Ovary (tissue), 7 donors: ENCODE measurements at regions not wholly inside any gene's neighbourhood (a gene's known extent, or its start where the extent isn't known, plus 50 kb on each side); places are given as distances from the start of the nearest gene placed in this dataset.

ENCODE experiments used
- DNase-seq, 5 donors: peaks; one replicate each; pipeline ENCODE4 v3.0.0-alpha.2; 2019 to 2020
- H3K27ac ChIP-seq, 2 donors: fragments of 200-600 bp; one replicate each; pipeline versions ENCODE4 v1.5.1 to v1.8.0; 2019 to 2022
- H3K27me3 ChIP-seq: fragments of 200-600 bp; one replicate; pipeline ENCODE4 v1.8.0; 2022
- H3K36me3 ChIP-seq: fragments of 200-600 bp; sonication (generic); one replicate; pipeline ENCODE4 v1.5.1; 2019
- H3K4me1 ChIP-seq: one replicate; pipeline ENCODE4 v1.8.1; 2013; ENCODE audit warnings: mild to moderate bottlenecking, moderate library complexity; ENCODE audit not compliant: insufficient read depth
- H3K4me3 ChIP-seq: fragments of 200-600 bp; sonication (generic); one replicate; pipeline ENCODE4 v1.5.1; 2017
- H3K9me3 ChIP-seq, 2 donors: fragments of 200-600 bp in 1 of 2; sonication (generic) in 1 of 2; one replicate each; pipeline versions ENCODE4 v1.5.1 to v1.8.1; 2013 to 2019; ENCODE audit warnings: mild to moderate bottlenecking in 1 of 2, moderate library complexity in 1 of 2
- CTCF ChIP-seq, 3 donors: fragments of 450-650 bp in 2 of 3; fragments of 200-600 bp in 1 of 3; IDR thresholded peaks; one replicate each; pipeline versions ENCODE4 v1.5.1 to v1.8.0; 2016 to 2022; ENCODE audit warnings: antibody characterized with exemption in 3 of 3, mild to moderate bottlenecking in 1 of 3
- EP300 ChIP-seq: sonication (generic); formaldehyde crosslinking; IDR thresholded peaks from one replicate; pipeline ENCODE4 v1.6.1; 2017; ENCODE audit warnings: antibody characterized with exemption
- POLR2A ChIP-seq: fragments of 450-650 bp; IDR thresholded peaks from one replicate; pipeline ENCODE4 v1.6.1; 2017; ENCODE audit warnings: antibody characterized with exemption, mild to moderate bottlenecking, moderate library complexity
- WGBS, 3 donors: extraction: QIAGEN DNeasy Blood & Tissue Kit in 1 of 3; methylation state at CpG; one replicate each; pipeline versions ENCODE4 v1.1.5 to v1.1.7; 2013 to 2017; 5-methylcytosine and 5-hydroxymethylcytosine counted together
- intact Hi-C, 4 donors: fragments of 100-400 bp; cut with DNase I; formaldehyde crosslinking; loops; one replicate each; pipeline versions ENCODE4 v1.11.0 to v1.15.1; 2022 to 2023
- donor health status: DM: no; HTN: no; CAD: no; lungs with moderate emphysema.
- donor health status: DM: no; HTN: no; CAD: no.
- donor health status: Bipolar disorder and iron deficiency.
- donor health status: DM: no; HTN: no; CAD: no.
- donor health status: DM: yes; HTN: yes; CAD: no.

GRCh38 chrX:10032147-10032546, 65.0 kb downstream of the CLDN34 start:
- TF ChIP-seq POLR2A, result no peak
- TF ChIP-seq EP300, result no peak
- TF ChIP-seq CTCF (IDR thresholded peaks at IDR 0.05), result no peak
- WGBS, 3 donors, result 73 to 76% (median 75%) methylated on average over 4 of the region's 4 CpGs
- intact Hi-C loops, result no loop called here

GRCh38 chrX:10033375-10034007, 66.3 kb downstream of the CLDN34 start:
- peak overlapping the region in 1 of 2 donors; percentile 30 for H3K27ac ChIP-seq
- DNase-seq, result no peak

More at GRCh38 chrX:10032147-10032546, 65.0 kb downstream of the CLDN34 start:
- Histone ChIP-seq H3K27me3 (no peaks in the 10 kb centered on the region), H3K36me3 (no peaks in the 10 kb centered on the region), H3K4me3 (no peak overlapping the region), H3K9me3 (no peaks in the 10 kb centered on the region), H3K27ac (no peak overlapping the region), H3K4me1 (peaks cover 2% of the 10 kb centered on the region)
- DNase-seq, result no peak

GRCh38 chrX:10034740-10035260, 67.6 kb downstream of the CLDN34 start:
- Histone ChIP-seq H3K9me3 (no peaks in the 10 kb centered on the region), H3K4me1 (peaks cover 4% of the 10 kb centered on the region), H3K27ac (no peak overlapping the region), H3K36me3 (no peaks in the 10 kb centered on the region), H3K4me3 (no peak overlapping the region), H3K27me3 (no peaks in the 10 kb centered on the region)
- DNase-seq, result no peak
- TF ChIP-seq CTCF (IDR thresholded peaks at IDR 0.05), result no peak
- no peak for TF ChIP-seq POLR2A
- 86 to 90% (median 88%) methylated on average over 8 of the region's 8 CpGs for WGBS, 3 donors
- intact Hi-C loops, result no loop called here

More at GRCh38 chrX:10033375-10034007, 66.3 kb downstream of the CLDN34 start:
- H3K4me3 ChIP-seq, result no peak overlapping the region
- no peaks in the 10 kb centered on the region for H3K9me3 ChIP-seq
- TF ChIP-seq CTCF (IDR thresholded peaks at IDR 0.05) (no peak), EP300 (no peak), POLR2A (no peak)
- H3K4me1 ChIP-seq, result peaks cover 2% of the 10 kb centered on the region
- WGBS, 3 donors, result 43 to 60% (median 48%) methylated on average over 7 of the region's 7 CpGs
- intact Hi-C loops, result no loop called here
- no peaks in the 10 kb centered on the region for H3K36me3 ChIP-seq
- no peaks in the 10 kb centered on the region for H3K27me3 ChIP-seq

DNA sequence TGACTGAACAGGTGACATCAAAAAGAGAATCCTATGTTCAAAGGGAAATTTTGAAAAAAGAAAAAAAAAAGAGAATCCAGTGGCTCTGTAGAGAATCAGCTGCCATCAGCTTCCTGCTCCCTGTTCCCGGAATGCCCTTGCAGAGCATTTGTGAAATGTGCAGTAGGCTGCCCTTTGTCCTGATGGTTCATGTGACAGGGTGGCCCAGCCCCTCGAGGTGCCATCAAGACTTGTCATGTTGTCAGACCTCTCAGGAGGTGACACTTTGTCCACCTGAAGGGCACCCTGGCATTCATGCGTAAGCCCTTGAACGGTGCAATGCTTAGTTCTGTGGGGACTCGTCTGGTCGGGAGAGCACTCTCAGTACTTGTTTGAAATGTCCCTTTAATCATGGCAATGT, 71.4 kb downstream of the CLDN34 start:
- H3K4me1 ChIP-seq, result peaks cover 2% of the 10 kb centered on the region
- intact Hi-C loops, result no loop called here
- H3K27ac ChIP-seq, result no peak overlapping the region
- no peak for DNase-seq
- no peaks in the 10 kb centered on the region for H3K36me3 ChIP-seq
- no peaks in the 10 kb centered on the region for H3K9me3 ChIP-seq
- TF ChIP-seq EP300 (no peak), POLR2A (no peak), CTCF (IDR thresholded peaks at IDR 0.05) (no peak)
- no peak overlapping the region for H3K4me3 ChIP-seq
- WGBS, 3 donors, result 85 to 90% (median 86%) methylated on average over 6 of the region's 6 CpGs
- no peaks in the 10 kb centered on the region for H3K27me3 ChIP-seq
